ENCODE measurements at regions not wholly inside any gene's neighbourhood (a gene's known extent, or its start where the extent isn't known, plus 50 kb on each side); places are given as distances from the start of the nearest gene placed in this dataset.

DNA sequence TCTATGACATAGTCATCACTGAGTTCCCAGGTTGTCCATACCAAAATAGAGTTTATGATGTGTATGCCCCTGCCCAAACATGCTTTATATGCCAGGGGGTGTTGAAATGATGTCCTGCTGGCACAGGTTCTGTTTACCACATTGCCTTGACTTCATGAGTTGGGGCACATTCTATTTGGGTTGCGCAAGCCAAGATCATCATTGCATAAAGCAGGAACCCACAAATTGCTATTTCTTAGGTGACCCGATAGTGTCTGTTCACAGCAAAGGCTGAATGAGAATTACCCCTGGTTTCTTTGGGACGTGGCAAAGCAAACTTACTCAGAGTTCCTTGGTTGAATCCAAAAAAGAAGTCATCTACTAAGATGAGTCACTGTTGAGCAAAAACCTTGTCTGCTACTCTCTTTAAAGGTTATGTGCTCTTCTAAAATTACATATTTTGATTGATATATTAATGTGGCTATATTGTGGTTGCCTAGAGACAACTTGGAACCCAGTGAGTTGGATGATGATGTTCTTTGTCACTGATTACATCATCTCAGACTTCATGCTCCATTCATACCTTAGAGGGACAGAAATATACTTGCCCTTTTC lies 912.6 kb upstream of the SOX9 start:
- no peak overlapping the region for H3K27ac ChIP-seq (ENCODE audit: low read depth, low read length)
- FAIRE-seq, result no peak
- H2BK5ac ChIP-seq (ENCODE audit: low read depth, low read length), result no peak overlapping the region
- no peaks in the 10 kb centered on the region for H3K79me2 ChIP-seq (ENCODE audit: control insufficient read depth in 1 of 2, insufficient read depth in 2 of 2, low read length in 2 of 2)
- 94% methylated on average over 3 of the region's 3 CpGs; no CpG with 5 or more reads in 1 of the 2 experiments for WGBS, 2 experiments (ENCODE audit: extremely low coverage in 1 of 2, insufficient coverage in 1 of 2, insufficient read length in 1 of 2, insufficient replicate concordance in 2 of 2, low coverage in 1 of 2, low lambda C conversion rate in 2 of 2, missing lambda C conversion rate in 1 of 2)
- no peak overlapping the region for H2BK20ac ChIP-seq (ENCODE audit: low read length)
- H3K4me3 ChIP-seq (ENCODE audit: extremely low read depth in 1 of 4, insufficient read depth in 2 of 4, low read depth in 3 of 4, low read length in 4 of 4), result no peak overlapping the region
- no peak overlapping the region for H3K4ac ChIP-seq (replicated peaks; ENCODE audit: insufficient read length, low read depth, low read length)
- no peaks in the 10 kb centered on the region for H3K23me2 ChIP-seq (ENCODE audit: low read depth, low read length)
- ChIA-PET CTCF (ENCODE audit: partially characterized antibody) (no interaction called here), POLR2A (ENCODE audit: partially characterized antibody) (no interaction called here)
- no peak overlapping the region for H3K4me2 ChIP-seq (ENCODE audit: insufficient read depth in 1 of 2, low read depth in 2 of 2, low read length in 2 of 2)
- H3K4me1 ChIP-seq (replicated peaks in 1 of 4; ENCODE audit: control insufficient read depth in 3 of 4, insufficient read depth in 4 of 4, low read length in 3 of 4), result no peaks in the 10 kb centered on the region
- no peak overlapping the region for H3K9ac ChIP-seq (replicated peaks in 1 of 4; ENCODE audit: extremely low read depth in 1 of 4, low read depth in 3 of 4, low read length in 3 of 4)
- no peak overlapping the region for H3K14ac ChIP-seq (ENCODE audit: insufficient read length)
- TF ChIP-seq ASH2L (IDR thresholded peaks at IDR 0.05; ENCODE audit: low read length) (no peak), CEBPB (IDR thresholded peaks at IDR 0.05; ENCODE audit: low read depth, low read length) (peak; percentile 40; the same call in 1 of the 2 replicates)
- H3K9me3 ChIP-seq (ENCODE audit: insufficient read depth in 2 of 2, low read depth in 1 of 2, low read length in 1 of 2), result no peaks in the 10 kb centered on the region
- DNase-seq (ENCODE audit: low read depth in 1 of 2, low spot score in 2 of 2), result no peak
- no peak overlapping the region for H2AK5ac ChIP-seq (ENCODE audit: low read depth, low read length)
- no peak overlapping the region for H4K91ac ChIP-seq (replicated peaks; ENCODE audit: insufficient read length, low read length)
- H2BK120ac ChIP-seq (replicated peaks; ENCODE audit: low read depth, low read length), result no peak overlapping the region
- H3K79me1 ChIP-seq (ENCODE audit: low read depth, low read length), result no peaks in the 10 kb centered on the region
- peaks cover 0 to 1% (median 0%) of the 10 kb centered on the region in 4 experiments; a peak in 1 of 7 replicates for H3K27me3 ChIP-seq (replicated peaks in 1 of 4; ENCODE audit: control insufficient read depth in 3 of 4, extremely low read depth in 1 of 4, insufficient read depth in 3 of 4, low read length in 3 of 4)
- H2BK15ac ChIP-seq (ENCODE audit: low read length), result no peak overlapping the region
- H2BK12ac ChIP-seq (ENCODE audit: low read depth, low read length), result no peak overlapping the region
- H4K8ac ChIP-seq (ENCODE audit: extremely low read depth, insufficient read depth, low read length), result no peak overlapping the region
- no peak overlapping the region for H4K5ac ChIP-seq (ENCODE audit: insufficient read length, low read depth, low read length)
- no peak overlapping the region for H3K56ac ChIP-seq (replicated peaks; ENCODE audit: insufficient read length, low read depth, low read length)
- no peak overlapping the region for H3K18ac ChIP-seq (ENCODE audit: extremely low read depth, low read length)
- no peaks in the 10 kb centered on the region for H4K20me1 ChIP-seq (replicated peaks in 1 of 2; ENCODE audit: control insufficient read depth in 1 of 2, insufficient read depth in 2 of 2, low read length in 2 of 2)
- no peak overlapping the region for H3K23ac ChIP-seq (ENCODE audit: insufficient read length)
- no peaks in the 10 kb centered on the region for H3K36me3 ChIP-seq (ENCODE audit: control insufficient read depth in 2 of 4, insufficient read depth in 4 of 4, low read length in 3 of 4)
- no peak overlapping the region for H2AFZ ChIP-seq (ENCODE audit: low read length)
